ENCODE measurements at regions not wholly inside any gene's neighbourhood (a gene's known extent, or its start where the extent isn't known, plus 50 kb on each side); places are given as distances from the start of the nearest gene placed in this dataset.
"Not testable (repeated sequence)": the region's sequence is repeated elsewhere in the genome, so short reads cannot be mapped to it uniquely, and the experiment has no call there.

DNA sequence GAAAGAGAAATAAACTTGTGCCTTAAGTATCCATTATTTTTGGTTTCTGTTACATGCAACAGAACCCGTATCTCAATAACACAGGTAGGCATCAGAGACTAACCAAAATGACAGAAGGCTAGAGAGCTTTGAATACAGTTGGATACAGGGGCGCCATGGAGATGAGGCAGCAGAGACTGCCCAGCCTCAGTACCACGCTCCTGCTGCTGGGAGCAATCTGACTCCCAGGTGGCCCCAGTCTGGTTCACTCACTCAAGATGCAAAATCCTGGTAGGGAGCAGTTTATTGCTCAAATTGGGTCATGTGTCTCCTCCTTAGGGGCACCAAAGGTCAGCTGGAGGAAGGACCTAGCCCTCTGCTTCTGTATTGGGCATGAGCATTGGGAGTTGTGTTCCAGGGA is 218.9 kb downstream of the USP22 start:
- DNase-seq = no peak
- 72 to 78% methylated on average over 2 to 3 of the region's 3 CpGs for WGBS, 2 donors
- H3K27ac ChIP-seq = no peak overlapping the region
- no peaks in the 10 kb centered on the region for H3K4me1 ChIP-seq
- no peak for TF ChIP-seq CTCF (IDR thresholded peaks at IDR 0.05)
- TF ChIP-seq POLR2A (IDR thresholded peaks at IDR 0.05) = no peak
- no peak overlapping the region for H3K4me3 ChIP-seq (replicated peaks in 1 of 3)
- H3K27me3 ChIP-seq = no peaks in the 10 kb centered on the region
- H3K9me3 ChIP-seq = no peaks in the 10 kb centered on the region
- H3K36me3 ChIP-seq = no peaks in the 10 kb centered on the region
- intact Hi-C loops (cut with DNase I) = no loop called here

- Histone ChIP-seq H3K36me3 (no peaks in the 10 kb centered on the region), H3K27me3 (no peaks in the 10 kb centered on the region), H3K9me3 (no peaks in the 10 kb centered on the region), H3K4me1 (no peaks in the 10 kb centered on the region), H3K27ac (no peak overlapping the region), H3K4me3 (replicated peaks in 1 of 3) (no peak overlapping the region)
- 85 to 92% methylated on average over 9 of the region's 9 CpGs for WGBS, 2 donors
- DNase-seq = no peak
- intact Hi-C loops (cut with DNase I) = no loop called here
- TF ChIP-seq POLR2A (IDR thresholded peaks at IDR 0.05) (no peak), CTCF (IDR thresholded peaks at IDR 0.05) (no peak)
These were observed 217.3 kb downstream of the USP22 start for GRCh38 chr17:20825539-20825938.

DNA sequence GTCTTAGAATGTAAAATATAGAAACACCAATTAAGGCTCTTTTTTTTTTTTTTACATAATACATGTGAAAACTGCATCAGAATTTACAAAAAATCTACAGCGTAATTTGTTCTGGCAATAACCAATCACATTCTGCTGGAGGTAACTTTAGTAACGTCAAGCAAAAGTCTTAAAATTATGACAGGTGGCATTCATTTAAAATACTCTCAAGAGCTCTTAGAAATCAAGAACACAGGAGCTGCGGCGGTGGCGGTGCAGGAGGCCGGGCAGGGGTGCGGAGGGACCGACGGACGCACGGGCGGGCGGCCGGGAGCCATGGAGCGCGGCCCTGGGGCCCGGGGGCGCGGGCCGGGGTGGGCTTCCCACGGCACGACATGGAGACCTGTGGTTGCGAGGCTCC is 202.4 kb downstream of the USP22 start:
- H3K36me3 ChIP-seq; H3K4me3 ChIP-seq (replicated peaks in 1 of 3); H3K27me3 ChIP-seq; H3K4me1 ChIP-seq; DNase-seq; H3K9me3 ChIP-seq; H3K27ac ChIP-seq; intact Hi-C loops (cut with DNase I): not testable (repeated sequence)
- WGBS, 2 donors = 25 to 29% methylated on average over 9 to 14 of the region's 23 CpGs

GRCh38 chr17:20840987-20841865 is 201.6 kb downstream of the USP22 start:
- H3K9me3 ChIP-seq; H3K36me3 ChIP-seq; H3K4me3 ChIP-seq (replicated peaks in 1 of 3); H3K27ac ChIP-seq; DNase-seq; intact Hi-C loops (cut with DNase I); H3K27me3 ChIP-seq; H3K4me1 ChIP-seq: not testable (repeated sequence)
- 81% methylated on average over 14 of the region's 62 CpGs; no CpG with 5 or more reads in 1 of the 2 donors for whole genome bisulfite sequencing, 2 donors

DNA sequence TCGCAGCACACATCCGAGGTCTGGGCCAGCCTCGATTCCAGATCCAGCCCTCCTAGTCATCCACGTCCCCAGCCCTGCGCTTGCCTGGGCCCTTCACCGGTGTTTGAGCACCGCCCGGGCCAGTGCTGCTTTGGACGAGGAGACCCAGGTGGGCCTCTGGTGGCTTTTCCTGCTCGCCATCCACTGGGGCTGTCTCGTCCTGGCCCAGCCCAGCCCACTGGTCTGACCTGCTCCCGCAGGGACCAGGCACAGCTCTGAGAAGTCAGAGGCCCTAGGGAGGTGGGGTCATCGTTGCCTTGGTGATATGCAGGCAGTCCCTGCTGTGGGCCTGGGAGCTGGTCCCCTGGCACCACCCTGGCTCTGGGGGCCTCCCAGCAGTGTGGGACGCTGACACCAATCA is 200.8 kb downstream of the USP22 start:
- DNase-seq; H3K4me1 ChIP-seq; H3K36me3 ChIP-seq; H3K27ac ChIP-seq; intact Hi-C loops (cut with DNase I); H3K4me3 ChIP-seq (replicated peaks in 1 of 3); H3K27me3 ChIP-seq; H3K9me3 ChIP-seq: not testable (repeated sequence)
- WGBS, 2 donors = 90% methylated on average over 6 of the region's 14 CpGs; no CpG with 5 or more reads in 1 of the 2 donors

DNA sequence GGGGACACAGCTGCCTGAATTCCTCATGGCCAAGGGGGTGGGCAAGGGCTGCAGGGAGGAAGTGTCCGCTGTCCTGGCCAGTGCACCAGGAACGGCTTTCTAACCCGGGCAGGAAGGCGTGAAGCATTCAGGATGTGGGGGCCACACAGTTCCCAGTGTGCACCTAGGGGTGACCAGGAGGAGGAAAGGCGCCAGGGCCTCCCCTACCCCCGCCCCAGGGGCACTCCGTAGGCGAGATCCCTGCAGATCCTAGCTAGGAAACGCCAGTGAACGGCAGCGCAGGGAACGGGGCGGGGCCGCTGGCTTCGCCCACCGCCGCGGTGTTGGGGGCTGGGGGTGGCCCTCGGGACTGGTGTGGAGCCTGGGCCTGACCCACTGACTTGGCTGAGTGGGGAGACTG is 199.6 kb downstream of the USP22 start:
- H3K9me3 ChIP-seq; intact Hi-C loops (cut with DNase I); DNase-seq; H3K36me3 ChIP-seq; H3K4me1 ChIP-seq; H3K27ac ChIP-seq; H3K4me3 ChIP-seq (replicated peaks in 1 of 3); H3K27me3 ChIP-seq: not testable (repeated sequence)
- WGBS, 2 donors = 60 to 85% methylated on average over 1 to 4 of the region's 19 CpGs

DNA sequence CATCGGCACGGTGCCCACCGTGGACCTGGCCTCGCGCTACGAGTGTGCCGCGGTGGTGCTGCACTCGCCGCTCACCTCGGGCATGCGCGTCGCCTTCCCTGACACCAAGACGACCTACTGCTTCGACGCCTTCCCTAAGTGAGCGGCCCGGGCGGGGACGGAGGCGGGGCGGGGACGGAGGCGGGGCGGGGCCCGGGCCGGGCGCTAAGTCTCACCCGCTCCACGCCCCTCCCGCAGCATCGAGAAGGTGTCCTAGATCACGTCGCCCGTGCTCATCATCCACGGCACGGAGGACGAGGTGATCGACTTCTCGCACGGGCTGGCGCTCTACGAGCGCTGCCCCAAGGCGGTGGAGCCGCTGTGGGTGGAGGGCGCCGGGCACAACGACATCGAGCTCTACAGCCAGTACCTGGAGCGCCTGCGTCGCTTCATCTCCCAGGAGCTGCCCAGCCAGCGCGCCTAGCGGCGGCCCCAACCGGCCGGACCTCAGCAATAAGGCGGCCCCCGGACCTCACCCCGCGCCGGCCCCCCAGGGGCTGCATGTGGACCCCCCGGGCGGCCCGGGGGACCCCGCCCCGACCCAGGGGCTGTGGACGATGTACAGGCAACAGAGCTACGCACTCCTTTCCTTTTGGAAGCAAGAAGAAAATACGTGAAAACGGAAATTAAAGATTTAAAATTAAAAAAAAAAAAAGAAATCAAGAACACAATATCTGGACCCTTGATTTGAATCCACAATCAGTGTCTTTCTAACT is 198.8 kb downstream of the USP22 start:
- H3K27ac ChIP-seq; H3K4me3 ChIP-seq (replicated peaks in 1 of 3); H3K9me3 ChIP-seq; intact Hi-C loops (cut with DNase I); DNase-seq; H3K4me1 ChIP-seq; H3K36me3 ChIP-seq; H3K27me3 ChIP-seq: not testable (repeated sequence)
- 3 to 4% methylated on average over 6 to 9 of the region's 74 CpGs for WGBS, 2 donors
